ENCODE measurements at regions not wholly inside any gene's neighbourhood (a gene's known extent, or its start where the extent isn't known, plus 50 kb on each side); places are given as distances from the start of the nearest gene placed in this dataset.

DNA sequence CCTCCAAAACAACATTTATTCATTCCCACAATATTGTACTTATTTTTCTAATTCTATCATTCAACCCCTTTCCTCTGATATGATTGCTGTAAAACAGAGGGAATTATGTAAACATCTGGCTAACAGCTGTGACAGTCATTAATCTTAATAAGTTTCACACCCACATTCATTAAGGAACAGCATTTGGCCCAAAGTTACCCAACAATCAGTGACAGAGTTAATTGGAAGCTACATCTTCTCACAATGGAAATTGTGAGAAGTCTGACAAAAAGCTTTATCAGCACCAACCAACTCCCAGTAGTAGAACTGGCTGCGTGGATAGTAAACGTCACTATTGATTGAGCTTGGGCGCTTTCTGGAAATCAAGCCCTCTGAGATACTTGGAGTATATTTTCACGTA, 165.8 kb upstream of the SLC24A5 start:
- Histone ChIP-seq H3K36me3 (no peaks in the 10 kb centered on the region), H3K4me3 (no peak overlapping the region), H3K9me3 (no peaks in the 10 kb centered on the region), H3K27me3 (no peaks in the 10 kb centered on the region), H3K27ac (no peak overlapping the region), H3K4me1 (no peaks in the 10 kb centered on the region)
- DNase-seq = no peak
- intact Hi-C loops (cut with DNase I) = no loop called here
- no peak for ATAC-seq
- no peak for TF ChIP-seq CTCF (IDR thresholded peaks at IDR 0.05)

- Histone ChIP-seq H3K4me1 (no peaks in the 10 kb centered on the region), H3K9me3 (no peaks in the 10 kb centered on the region), H3K27me3 (no peaks in the 10 kb centered on the region), H3K4me3 (no peak overlapping the region), H3K27ac (no peak overlapping the region), H3K36me3 (no peaks in the 10 kb centered on the region)
- ATAC-seq (no peak), DNase-seq (no peak)
- no peak for TF ChIP-seq CTCF (IDR thresholded peaks at IDR 0.05)
- intact Hi-C loops (cut with DNase I) = no loop called here
Observed at GRCh38 chr15:47959617-47960413, 161.0 kb upstream of the SLC24A5 start.

- ATAC-seq (no peak), DNase-seq (no peak)
- H3K27me3 ChIP-seq = no peaks in the 10 kb centered on the region
- no peak for TF ChIP-seq CTCF (IDR thresholded peaks at IDR 0.05)
- H3K36me3 ChIP-seq = no peaks in the 10 kb centered on the region
- H3K4me3 ChIP-seq = no peak overlapping the region
- H3K4me1 ChIP-seq = no peaks in the 10 kb centered on the region
- H3K9me3 ChIP-seq = no peaks in the 10 kb centered on the region
- no peak overlapping the region for H3K27ac ChIP-seq
- intact Hi-C loops (cut with DNase I) = no loop called here
Observed at GRCh38 chr15:47961401-47962090, 159.2 kb upstream of the SLC24A5 start.

DNA sequence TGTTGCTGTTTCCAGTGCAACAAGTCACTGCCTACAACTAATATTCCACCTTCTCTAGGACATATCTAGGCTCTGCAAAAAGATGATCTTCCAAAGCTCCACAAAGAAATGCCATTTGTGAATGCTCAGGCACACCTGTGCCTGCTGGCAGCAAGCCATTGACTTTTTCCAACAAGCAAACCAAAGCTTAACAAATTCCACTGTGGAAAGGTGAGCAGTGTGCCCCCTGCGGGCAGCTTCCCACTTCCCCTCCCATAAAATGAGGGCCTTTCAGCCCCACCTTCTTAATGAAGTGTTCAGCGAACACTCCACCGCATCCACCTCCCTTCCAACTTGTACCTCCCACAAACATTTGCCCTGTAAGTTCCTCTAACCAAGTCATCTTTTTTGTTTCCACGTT, 157.5 kb upstream of the SLC24A5 start:
- Histone ChIP-seq H3K27ac (no peak overlapping the region), H3K4me1 (no peaks in the 10 kb centered on the region), H3K9me3 (no peaks in the 10 kb centered on the region), H3K4me3 (no peak overlapping the region), H3K36me3 (no peaks in the 10 kb centered on the region), H3K27me3 (no peaks in the 10 kb centered on the region)
- TF ChIP-seq CTCF (IDR thresholded peaks at IDR 0.05) = no peak
- ATAC-seq (no peak), DNase-seq (no peak)
- intact Hi-C loops (cut with DNase I) = no loop called here

- no peak for ATAC-seq
- no peaks in the 10 kb centered on the region for H3K36me3 ChIP-seq
- TF ChIP-seq CTCF (IDR thresholded peaks at IDR 0.05) = no peak
- no peak overlapping the region for H3K27ac ChIP-seq
- intact Hi-C loops (cut with DNase I) = no loop called here
- no peak overlapping the region for H3K4me3 ChIP-seq
- H3K4me1 ChIP-seq = no peaks in the 10 kb centered on the region
- H3K9me3 ChIP-seq = no peaks in the 10 kb centered on the region
- H3K27me3 ChIP-seq = no peaks in the 10 kb centered on the region
- no peak for DNase-seq
Observed at GRCh38 chr15:47964229-47964628, 156.6 kb upstream of the SLC24A5 start.
